ENCODE measurements at regions not wholly inside any gene's neighbourhood (a gene's known extent, or its start where the extent isn't known, plus 50 kb on each side); places are given as distances from the start of the nearest gene placed in this dataset.

- H2AFZ ChIP-seq (ENCODE audit: low read depth, low read length, poor library complexity, severe bottlenecking) = no peak overlapping the region
- CTCF ChIA-PET = no interaction called here
- H3K4me2 ChIP-seq (ENCODE audit: low read length) = no peak overlapping the region
- no TSS peak for BruUV-seq (replicated peaks)
- ATAC-seq = no peak
- no peak overlapping the region for H3K4me3 ChIP-seq (replicated peaks in 1 of 2; ENCODE audit: low read depth in 1 of 2, low read length in 2 of 2)
- TF ChIP-seq FOSL1 (IDR thresholded peaks at IDR 0.05; ENCODE audit: low read depth) = no peak
- no peak for TF ChIP-seq SIN3A (IDR thresholded peaks at IDR 0.05; ENCODE audit: low read depth)
- no peak for TF ChIP-seq CEBPB (IDR thresholded peaks at IDR 0.05; ENCODE audit: low read depth)
- TF ChIP-seq POLR2AphosphoS5 (IDR thresholded peaks at IDR 0.05; ENCODE audit: low read depth, low read length) = no peak
- TF ChIP-seq ZFX (IDR thresholded peaks at IDR 0.05) = no peak
- no peak for TF ChIP-seq POLR2A (IDR thresholded peaks at IDR 0.05; ENCODE audit: borderline replicate concordance, extremely low read depth, insufficient read depth, insufficient read length)
- no peak for TF ChIP-seq EZH2phosphoT487 (IDR thresholded peaks at IDR 0.05; ENCODE audit: borderline replicate concordance)
- TF ChIP-seq YY1 (IDR thresholded peaks at IDR 0.05; ENCODE audit: extremely low read depth, insufficient replicate concordance, low read depth, low read length) = no peak
- no peak for TF ChIP-seq SP1 (IDR thresholded peaks at IDR 0.05; ENCODE audit: low read depth)
- TF ChIP-seq, protein P1, sequence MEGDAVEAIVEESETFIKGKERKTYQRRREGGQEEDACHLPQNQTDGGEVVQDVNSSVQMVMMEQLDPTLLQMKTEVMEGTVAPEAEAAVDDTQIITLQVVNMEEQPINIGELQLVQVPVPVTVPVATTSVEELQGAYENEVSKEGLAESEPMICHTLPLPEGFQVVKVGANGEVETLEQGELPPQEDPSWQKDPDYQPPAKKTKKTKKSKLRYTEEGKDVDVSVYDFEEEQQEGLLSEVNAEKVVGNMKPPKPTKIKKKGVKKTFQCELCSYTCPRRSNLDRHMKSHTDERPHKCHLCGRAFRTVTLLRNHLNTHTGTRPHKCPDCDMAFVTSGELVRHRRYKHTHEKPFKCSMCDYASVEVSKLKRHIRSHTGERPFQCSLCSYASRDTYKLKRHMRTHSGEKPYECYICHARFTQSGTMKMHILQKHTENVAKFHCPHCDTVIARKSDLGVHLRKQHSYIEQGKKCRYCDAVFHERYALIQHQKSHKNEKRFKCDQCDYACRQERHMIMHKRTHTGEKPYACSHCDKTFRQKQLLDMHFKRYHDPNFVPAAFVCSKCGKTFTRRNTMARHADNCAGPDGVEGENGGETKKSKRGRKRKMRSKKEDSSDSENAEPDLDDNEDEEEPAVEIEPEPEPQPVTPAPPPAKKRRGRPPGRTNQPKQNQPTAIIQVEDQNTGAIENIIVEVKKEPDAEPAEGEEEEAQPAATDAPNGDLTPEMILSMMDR (IDR thresholded peaks at IDR 0.05 in 2 of 3, conservative IDR thresholded peaks at IDR 0.05 in 1 of 3; ENCODE audit: borderline replicate concordance in 1 of 3, insufficient read depth in 1 of 3, low read depth in 2 of 3, low read length in 2 of 3) = no peak
- no peak for TF ChIP-seq EGR1 (IDR thresholded peaks at IDR 0.05; ENCODE audit: low read depth)
- no peak for TF ChIP-seq RAD21 (IDR thresholded peaks at IDR 0.05; ENCODE audit: low read depth)
- TF ChIP-seq REST (IDR thresholded peaks at IDR 0.05; ENCODE audit: low read depth) = no peak
- TF ChIP-seq CBX3 (IDR thresholded peaks at IDR 0.05; ENCODE audit: low read depth) = no peak
- H4K20me1 ChIP-seq (ENCODE audit: insufficient read depth) = no peaks in the 10 kb centered on the region
- H3K27ac ChIP-seq (ENCODE audit: low read depth, low read length) = no peak overlapping the region
- DNase-seq (ENCODE audit: low read depth, low spot score) = no peak
- no peaks in the 10 kb centered on the region for H3K4me1 ChIP-seq (ENCODE audit: control insufficient read depth in 1 of 2, insufficient read depth in 2 of 2, low read length in 2 of 2)
- H3K27me3 ChIP-seq (ENCODE audit: insufficient read depth, low read length) = no peaks in the 10 kb centered on the region; the same call in none of the 2 replicates
- no peaks in the 10 kb centered on the region for H3K9me3 ChIP-seq (ENCODE audit: control insufficient read depth in 1 of 2, insufficient read depth in 1 of 2, low read depth in 1 of 2, low read length in 2 of 2)
- H3K9me2 ChIP-seq (ENCODE audit: insufficient read depth) = no peaks in the 10 kb centered on the region
- RAD21 ChIA-PET (ENCODE audit: low non-redundant PET in 1 of 2, low total read pairs in 2 of 2, uncharacterized antibody in 2 of 2, unreplicated experiment in 2 of 2) = no interaction called here
- H3K9ac ChIP-seq (ENCODE audit: low read length) = no peak overlapping the region
- H3K36me3 ChIP-seq (ENCODE audit: control insufficient read depth in 1 of 2, insufficient read depth in 2 of 2, low read length in 2 of 2) = no peaks in the 10 kb centered on the region
- POLR2A ChIA-PET = no interaction called here
- no peaks in the 10 kb centered on the region for H3K79me2 ChIP-seq (ENCODE audit: insufficient read depth, low read length)
- intact Hi-C loops (cut with micrococcal nuclease) = no loop called here
Measured at GRCh38 chr2:221680548-221680947, 108.4 kb upstream of the EPHA4 start.

All from HCT116 (cell line).